HepG2 (cell line): ENCODE measurements at regions not wholly inside any gene's neighbourhood (a gene's known extent, or its start where the extent isn't known, plus 50 kb on each side); places are given as distances from the start of the nearest gene placed in this dataset.
A peak's percentile ranks its signal among the peaks of the same experiment; 100 is the strongest.

Source experiments
- ATAC-seq: fragments of 200-7000 bp; cut with Tn5 transposase; 3 replicates; pipeline ENCODE4 v1.9.1; 2020; ENCODE audit warnings: mild to moderate bottlenecking, moderate library complexity
- BruUV-seq: library from RNA; stranded (reverse); fragments of 400-500 nt; replicated peaks from 2 replicates; lab custom pipeline; 2021; lab: Mats Ljungman, UMichigan
- CTCF ChIA-PET: fragments of 300-600 bp; formaldehyde crosslinking; extraction: SDS; loops from one replicate; lab custom pipeline; 2021; ENCODE audit warnings: low total read pairs, inconsistent platforms, low intra/inter-chr PET ratio; lab: Yijun Ruan, JAX
- POLR2A ChIA-PET: fragments of 350-600 bp; sonication (Branson Sonifier 250); formaldehyde crosslinking; loops from one replicate; lab custom pipeline; 2020; ENCODE audit warnings: antibody characterized with exemption, inconsistent platforms; lab: Yijun Ruan, JAX
- DNase-seq: peaks from one replicate; pipeline ENCODE4 v3.0.0-alpha.2; 2015; ENCODE audit warnings: low spot score
- FAIRE-seq: peaks from 3 replicates; lab custom pipeline; 2011; peaks lifted over from hg19 to GRCh38; lab: Jason Lieb, UNC
- H2AFZ ChIP-seq: one replicate; pipeline ENCODE4 v1.6.1; 2011; ENCODE audit warnings: low read length, inconsistent platforms
- H3K27ac ChIP-seq: fragments of 300-600 bp; 3 replicates; pipeline ENCODE4 v1.8.0; 2011; ENCODE audit warnings: mixed run types, mild to moderate bottlenecking, mixed read lengths, low read length, inconsistent platforms; ENCODE audit not compliant: insufficient read depth; ENCODE audit errors: extremely low read length
- H3K27me3 ChIP-seq, 2 experiments: fragments of 200-600 bp in 1 of 2; 2 replicates in 1 of 2; 3 replicates in 1 of 2; pipeline versions ENCODE4 v1.6.0 to v1.8.0; 2011; ENCODE audit warnings: low read length in 2 of 2, mild to moderate bottlenecking in 2 of 2, moderate library complexity in 2 of 2, inconsistent platforms in 1 of 2; ENCODE audit not compliant: insufficient read depth in 2 of 2, control insufficient read depth in 1 of 2
- H3K36me3 ChIP-seq, 2 experiments: fragments of 200-600 bp in 1 of 2; replicated peaks in 1 of 2; 2 replicates in 1 of 2; 3 replicates in 1 of 2; pipeline versions ENCODE4 v1.5.1 to v1.8.0; 2011; ENCODE audit warnings: low read length in 2 of 2, inconsistent platforms in 1 of 2; ENCODE audit not compliant: insufficient read depth in 2 of 2, control insufficient read depth in 1 of 2
- H3K4me1 ChIP-seq: 2 replicates; pipeline ENCODE4 v1.5.1; 2012; ENCODE audit warnings: low read length, inconsistent platforms; ENCODE audit not compliant: insufficient read depth
- H3K4me2 ChIP-seq: 2 replicates; pipeline ENCODE4 v1.6.0; 2011; ENCODE audit warnings: low read depth, low read length, inconsistent platforms
- H3K4me3 ChIP-seq, 3 experiments: fragments of 200-600 bp in 1 of 3; sonication (generic), shearing (Covaris generic) in 1 of 3; replicated peaks in 1 of 3; 2 replicates each; pipeline ENCODE4 v1.5.1; 2011 to 2016; ENCODE audit warnings: low read length in 3 of 3, inconsistent platforms in 2 of 3, low read depth in 2 of 3, mild to moderate bottlenecking in 2 of 3, control low read depth in 1 of 3, mixed read lengths in 1 of 3; ENCODE audit not compliant: insufficient read depth in 1 of 3
- H3K79me2 ChIP-seq: one replicate; pipeline ENCODE4 v1.6.1; 2011; ENCODE audit warnings: low read length, inconsistent platforms; ENCODE audit not compliant: insufficient read depth
- H3K9ac ChIP-seq: 2 replicates; pipeline ENCODE4 v1.6.0; 2011; ENCODE audit warnings: mild to moderate bottlenecking, low read depth, low read length, inconsistent platforms; ENCODE audit not compliant: insufficient read depth
- H3K9me3 ChIP-seq: 2 replicates; pipeline ENCODE4 v1.5.1; 2012; ENCODE audit warnings: mild to moderate bottlenecking, low read length
- H4K20me1 ChIP-seq: 2 replicates; pipeline ENCODE4 v1.6.0; 2011; ENCODE audit warnings: inconsistent platforms, mild to moderate bottlenecking, low read length, moderate library complexity; ENCODE audit not compliant: insufficient read depth
- REPIN1 ChIP-seq: sonication (generic); formaldehyde crosslinking; IDR thresholded peaks from 2 replicates; pipeline ENCODE4 v1.8.0; 2022; ENCODE audit warnings: missing genetic modification reagents, low read depth, mild to moderate bottlenecking, borderline replicate concordance
- SMC3 ChIP-seq: IDR thresholded peaks from 2 replicates; pipeline ENCODE4 v1.6.1; 2011; ENCODE audit warnings: low read length, improper control_type of control experiment
- STAG1 ChIP-seq: sonication (generic); formaldehyde crosslinking; IDR thresholded peaks from 2 replicates; pipeline ENCODE4 v1.4.0; 2020; ENCODE audit warnings: missing genetic modification reagents
- ZNF749 ChIP-seq: sonication (generic); formaldehyde crosslinking; IDR thresholded peaks from 2 replicates; pipeline ENCODE4 v1.8.0; 2022; ENCODE audit warnings: mild to moderate bottlenecking, missing genetic modification reagents, moderate library complexity, borderline replicate concordance
- ZNF761 ChIP-seq: sonication (generic); formaldehyde crosslinking; conservative IDR thresholded peaks from 2 replicates; pipeline ENCODE4 v1.4.0; 2020; ENCODE audit warnings: mild to moderate bottlenecking, missing genetic modification reagents
- WGBS: methylation state at CpG from one replicate; pipeline ENCODE4 v1.1.6; 2017; ENCODE audit warnings: low lambda C conversion rate; 5-methylcytosine and 5-hydroxymethylcytosine counted together
- in situ Hi-C: cut with HindIII; loops from 2 replicates; pipeline ENCODE4 v1.10.0; 2017; ENCODE audit warnings: low pct_unique_long_range_greater_than_20kb; ENCODE audit not compliant: extremely low pct_ligation_motif_present
- intact Hi-C: fragments of 100-400 bp; cut with micrococcal nuclease; formaldehyde crosslinking; loops from one replicate; pipeline ENCODE4 v1.10.0; 2022; ENCODE audit not compliant: unreplicated experiment
- TF ChIP-seq, protein P1 (sequence below): sonication (generic); formaldehyde crosslinking; IDR thresholded peaks from 2 replicates; pipeline ENCODE4 v1.5.0; 2020; ENCODE audit warnings: mild to moderate bottlenecking, missing genetic modification reagents, moderate library complexity
- TF ChIP-seq, protein P2 (sequence below): sonication (generic); formaldehyde crosslinking; IDR thresholded peaks from 2 replicates; pipeline ENCODE4 v1.4.0; 2020; ENCODE audit warnings: missing genetic modification reagents
- TF ChIP-seq, protein P3 (sequence below): sonication (generic); formaldehyde crosslinking; IDR thresholded peaks from 2 replicates; pipeline ENCODE4 v1.5.0; 2020; ENCODE audit warnings: missing genetic modification reagents

DNA sequence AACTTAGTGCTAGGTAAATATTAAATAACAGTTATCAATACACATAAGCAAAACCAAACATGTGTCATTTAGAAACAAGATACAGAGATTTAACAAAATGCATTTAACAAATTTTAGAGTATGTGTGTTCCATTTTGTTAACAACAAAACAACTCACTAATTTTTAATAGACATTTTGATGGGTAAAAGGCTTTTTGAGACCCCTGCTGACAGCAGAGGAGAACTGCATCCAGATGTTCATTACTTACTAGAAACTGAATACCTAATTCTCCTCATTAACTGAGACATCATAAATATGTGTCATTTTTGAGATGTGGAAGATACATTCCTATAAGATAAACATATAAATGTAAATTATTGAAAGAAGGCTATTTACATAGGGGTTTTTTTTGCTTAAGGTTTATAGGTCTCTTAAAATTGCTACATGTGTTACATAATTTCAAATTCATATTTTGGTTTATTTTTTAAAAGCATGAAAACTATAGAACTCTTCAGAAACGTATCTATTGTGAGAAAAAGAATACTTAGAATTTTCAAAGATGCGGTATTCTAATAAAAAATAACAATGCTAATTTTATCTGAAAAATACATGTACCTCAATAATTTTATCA, 1009.8 kb downstream of the TUSC7 start:
- peak; percentile 8 for DNase-seq
- in situ Hi-C loops = no loop called here
- no peaks in the 10 kb centered on the region for H4K20me1 ChIP-seq
- FAIRE-seq = peak; percentile 36
- H3K4me1 ChIP-seq = no peaks in the 10 kb centered on the region
- H3K4me2 ChIP-seq = no peak overlapping the region
- WGBS = 22% methylated on average over 2 of the region's 2 CpGs
- no TSS peak for BruUV-seq
- no peaks in the 10 kb centered on the region for H3K36me3 ChIP-seq
- ATAC-seq = no peak
- H3K79me2 ChIP-seq = no peaks in the 10 kb centered on the region
- intact Hi-C loops = no loop called here
- CTCF ChIA-PET = interaction anchor here (1.8 to 1.9 kb wide), 2 partner anchors 700 to 949 kb away, joined by 11 read pairs; no protein-coding TSS in a partner anchor
- H3K9me3 ChIP-seq = no peaks in the 10 kb centered on the region
- POLR2A ChIA-PET = no interaction called here
- no peak overlapping the region for H2AFZ ChIP-seq
- TF ChIP-seq STAG1 (CRISPR knock-in tag) (peak; percentile 19; the same call in 1 of the 2 replicates), SMC3 (peak; percentile 38; the same call in 1 of the 2 replicates), REPIN1 (no peak), ZNF761 (CRISPR knock-in tag) (no peak), ZNF749 (CRISPR knock-in tag) (no peak)
- TF ChIP-seq, protein P1, sequence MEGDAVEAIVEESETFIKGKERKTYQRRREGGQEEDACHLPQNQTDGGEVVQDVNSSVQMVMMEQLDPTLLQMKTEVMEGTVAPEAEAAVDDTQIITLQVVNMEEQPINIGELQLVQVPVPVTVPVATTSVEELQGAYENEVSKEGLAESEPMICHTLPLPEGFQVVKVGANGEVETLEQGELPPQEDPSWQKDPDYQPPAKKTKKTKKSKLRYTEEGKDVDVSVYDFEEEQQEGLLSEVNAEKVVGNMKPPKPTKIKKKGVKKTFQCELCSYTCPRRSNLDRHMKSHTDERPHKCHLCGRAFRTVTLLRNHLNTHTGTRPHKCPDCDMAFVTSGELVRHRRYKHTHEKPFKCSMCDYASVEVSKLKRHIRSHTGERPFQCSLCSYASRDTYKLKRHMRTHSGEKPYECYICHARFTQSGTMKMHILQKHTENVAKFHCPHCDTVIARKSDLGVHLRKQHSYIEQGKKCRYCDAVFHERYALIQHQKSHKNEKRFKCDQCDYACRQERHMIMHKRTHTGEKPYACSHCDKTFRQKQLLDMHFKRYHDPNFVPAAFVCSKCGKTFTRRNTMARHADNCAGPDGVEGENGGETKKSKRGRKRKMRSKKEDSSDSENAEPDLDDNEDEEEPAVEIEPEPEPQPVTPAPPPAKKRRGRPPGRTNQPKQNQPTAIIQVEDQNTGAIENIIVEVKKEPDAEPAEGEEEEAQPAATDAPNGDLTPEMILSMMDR (CRISPR knock-in tag) = peak; percentile 46
- TF ChIP-seq, protein P2, sequence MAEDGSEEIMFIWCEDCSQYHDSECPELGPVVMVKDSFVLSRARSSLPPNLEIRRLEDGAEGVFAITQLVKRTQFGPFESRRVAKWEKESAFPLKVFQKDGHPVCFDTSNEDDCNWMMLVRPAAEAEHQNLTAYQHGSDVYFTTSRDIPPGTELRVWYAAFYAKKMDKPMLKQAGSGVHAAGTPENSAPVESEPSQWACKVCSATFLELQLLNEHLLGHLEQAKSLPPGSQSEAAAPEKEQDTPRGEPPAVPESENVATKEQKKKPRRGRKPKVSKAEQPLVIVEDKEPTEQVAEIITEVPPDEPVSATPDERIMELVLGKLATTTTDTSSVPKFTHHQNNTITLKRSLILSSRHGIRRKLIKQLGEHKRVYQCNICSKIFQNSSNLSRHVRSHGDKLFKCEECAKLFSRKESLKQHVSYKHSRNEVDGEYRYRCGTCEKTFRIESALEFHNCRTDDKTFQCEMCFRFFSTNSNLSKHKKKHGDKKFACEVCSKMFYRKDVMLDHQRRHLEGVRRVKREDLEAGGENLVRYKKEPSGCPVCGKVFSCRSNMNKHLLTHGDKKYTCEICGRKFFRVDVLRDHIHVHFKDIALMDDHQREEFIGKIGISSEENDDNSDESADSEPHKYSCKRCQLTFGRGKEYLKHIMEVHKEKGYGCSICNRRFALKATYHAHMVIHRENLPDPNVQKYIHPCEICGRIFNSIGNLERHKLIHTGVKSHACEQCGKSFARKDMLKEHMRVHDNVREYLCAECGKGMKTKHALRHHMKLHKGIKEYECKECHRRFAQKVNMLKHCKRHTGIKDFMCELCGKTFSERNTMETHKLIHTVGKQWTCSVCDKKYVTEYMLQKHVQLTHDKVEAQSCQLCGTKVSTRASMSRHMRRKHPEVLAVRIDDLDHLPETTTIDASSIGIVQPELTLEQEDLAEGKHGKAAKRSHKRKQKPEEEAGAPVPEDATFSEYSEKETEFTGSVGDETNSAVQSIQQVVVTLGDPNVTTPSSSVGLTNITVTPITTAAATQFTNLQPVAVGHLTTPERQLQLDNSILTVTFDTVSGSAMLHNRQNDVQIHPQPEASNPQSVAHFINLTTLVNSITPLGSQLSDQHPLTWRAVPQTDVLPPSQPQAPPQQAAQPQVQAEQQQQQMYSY = no peak
- TF ChIP-seq, protein P3, sequence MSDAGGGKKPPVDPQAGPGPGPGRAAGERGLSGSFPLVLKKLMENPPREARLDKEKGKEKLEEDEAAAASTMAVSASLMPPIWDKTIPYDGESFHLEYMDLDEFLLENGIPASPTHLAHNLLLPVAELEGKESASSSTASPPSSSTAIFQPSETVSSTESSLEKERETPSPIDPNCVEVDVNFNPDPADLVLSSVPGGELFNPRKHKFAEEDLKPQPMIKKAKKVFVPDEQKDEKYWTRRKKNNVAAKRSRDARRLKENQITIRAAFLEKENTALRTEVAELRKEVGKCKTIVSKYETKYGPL (CRISPR knock-in tag) = no peak
- no peak overlapping the region for H3K9ac ChIP-seq
- no peak overlapping the region for H3K27ac ChIP-seq
- H3K27me3 ChIP-seq = no peaks in the 10 kb centered on the region
- H3K4me3 ChIP-seq = no peak overlapping the region
